WTC11 (cell line): ENCODE measurements at regions not wholly inside any gene's neighbourhood (a gene's known extent, or its start where the extent isn't known, plus 50 kb on each side); places are given as distances from the start of the nearest gene placed in this dataset.

Source experiments
- ATAC-seq: fragments of 200-7000 bp; cut with Tn5 transposase; 2 replicates; pipeline ENCODE4 v1.10.0; 2021; ENCODE audit warnings: mild to moderate bottlenecking, moderate library complexity
- CTCF ChIA-PET: fragments of 300-600 bp; sonication (Branson Sonifier 250); formaldehyde crosslinking; loops from one replicate; lab custom pipeline; 2021; ENCODE audit warnings: antibody characterized with exemption; lab: Charles Lee
- POLR2A ChIA-PET: fragments of 350-600 bp; sonication (Branson Sonifier 250); formaldehyde crosslinking; loops from one replicate; lab custom pipeline; 2021; ENCODE audit warnings: antibody characterized with exemption; lab: Charles Lee
- DNase-seq: peaks from one replicate; pipeline ENCODE4 v3.0.0; 2021; ENCODE audit warnings: low spot score
- H3K27ac Mint-ChIP-seq: 2 replicates; pipeline ENCODE4 v1.8.0; 2021; ENCODE audit warnings: mixed read lengths
- H3K27me3 Mint-ChIP-seq: 2 replicates; pipeline ENCODE4 v1.8.0; 2021; ENCODE audit warnings: low read depth, mild to moderate bottlenecking, moderate library complexity, mixed read lengths
- H3K36me3 Mint-ChIP-seq: 2 replicates; pipeline ENCODE4 v1.8.0; 2021; ENCODE audit warnings: mixed read lengths
- H3K4me1 Mint-ChIP-seq: 2 replicates; pipeline ENCODE4 v1.8.0; 2022; ENCODE audit warnings: mixed read lengths
- H3K4me3 Mint-ChIP-seq: 2 replicates; pipeline ENCODE4 v1.8.0; 2021; ENCODE audit warnings: mild to moderate bottlenecking, moderate library complexity, mixed read lengths
- H3K9me3 Mint-ChIP-seq: 2 replicates; pipeline ENCODE4 v1.8.0; 2021; ENCODE audit warnings: mixed read lengths
- ATF1 ChIP-seq: sonication (generic); formaldehyde crosslinking; IDR thresholded peaks from 2 replicates; pipeline ENCODE4 v1.8.1; 2023; ENCODE audit warnings: mild to moderate bottlenecking, moderate library complexity, missing genetic modification reagents
- CREM ChIP-seq: sonication (generic); formaldehyde crosslinking; IDR thresholded peaks from 2 replicates; pipeline ENCODE4 v1.8.1; 2022; ENCODE audit warnings: mild to moderate bottlenecking, missing genetic modification reagents, moderate library complexity
- EMX1 ChIP-seq: fragments of 250-450 bp; sonication (Bioruptor Pico); IDR thresholded peaks from 2 replicates; pipeline ENCODE4 v1.8.0; 2021; ENCODE audit warnings: mild to moderate bottlenecking
- FOXJ3 ChIP-seq: sonication (generic); formaldehyde crosslinking; IDR thresholded peaks from 2 replicates; pipeline ENCODE4 v1.9.0; 2021; ENCODE audit warnings: missing genetic modification reagents, mild to moderate bottlenecking, borderline replicate concordance
- FOXK1 ChIP-seq: sonication (generic); formaldehyde crosslinking; IDR thresholded peaks from 2 replicates; pipeline ENCODE4 v1.8.0; 2022; ENCODE audit warnings: mild to moderate bottlenecking, moderate library complexity, missing genetic modification reagents
- GRHL2 ChIP-seq: fragments of 250-450 bp; sonication (Bioruptor Pico); IDR thresholded peaks from 2 replicates; pipeline ENCODE4 v1.8.0; 2022; ENCODE audit warnings: mild to moderate bottlenecking, moderate library complexity; ENCODE audit not compliant: insufficient replicate concordance, severe bottlenecking
- IRF2 ChIP-seq: sonication (generic); formaldehyde crosslinking; IDR thresholded peaks from 2 replicates; pipeline ENCODE4 v1.8.0; 2022; ENCODE audit warnings: low read depth, missing genetic modification reagents, borderline replicate concordance
- JUN ChIP-seq: sonication (generic); formaldehyde crosslinking; IDR thresholded peaks from 2 replicates; pipeline ENCODE4 v1.8.0; 2023; ENCODE audit warnings: mild to moderate bottlenecking, missing genetic modification reagents
- NFATC4 ChIP-seq: fragments of 250-450 bp; sonication (Bioruptor Pico); IDR thresholded peaks from 2 replicates; pipeline ENCODE4 v1.9.0; 2021; ENCODE audit warnings: mild to moderate bottlenecking
- NFE2L1 ChIP-seq: sonication (generic); formaldehyde crosslinking; IDR thresholded peaks from 2 replicates; pipeline ENCODE4 v1.8.1; 2023; ENCODE audit warnings: missing genetic modification reagents
- SMAD3 ChIP-seq: sonication (generic); formaldehyde crosslinking; IDR thresholded peaks from 2 replicates; pipeline ENCODE4 v1.8.0; 2022; ENCODE audit warnings: missing genetic modification reagents, mild to moderate bottlenecking, borderline replicate concordance
- SMAD4 ChIP-seq: sonication (generic); formaldehyde crosslinking; IDR thresholded peaks from 2 replicates; pipeline ENCODE4 v1.8.0; 2022; ENCODE audit warnings: mild to moderate bottlenecking, missing genetic modification reagents
- SP1 ChIP-seq: sonication (generic); formaldehyde crosslinking; conservative IDR thresholded peaks from 2 replicates; pipeline ENCODE4 v1.8.1; 2022; ENCODE audit warnings: missing genetic modification reagents
- USF1 ChIP-seq: sonication (generic); formaldehyde crosslinking; IDR thresholded peaks from 2 replicates; pipeline ENCODE4 v1.8.0; 2022; ENCODE audit warnings: mild to moderate bottlenecking, missing genetic modification reagents
- ZNF232 ChIP-seq: sonication (generic); formaldehyde crosslinking; IDR thresholded peaks from 2 replicates; pipeline ENCODE4 v1.8.0; 2022; ENCODE audit warnings: mild to moderate bottlenecking, missing genetic modification reagents
- ZNF416 ChIP-seq: fragments of 250-450 bp; sonication (Bioruptor Pico); IDR thresholded peaks from 2 replicates; pipeline ENCODE4 v1.9.0; 2021; ENCODE audit warnings: mild to moderate bottlenecking, inconsistent platforms
- TF ChIP-seq, protein P1 (sequence below): fragments of 200-600 bp; IDR thresholded peaks from 2 replicates; pipeline ENCODE4 v1.8.0; 2022; ENCODE audit warnings: antibody characterized with exemption
- TF ChIP-seq, protein P2 (sequence below): sonication (generic); formaldehyde crosslinking; IDR thresholded peaks from 2 replicates; pipeline ENCODE4 v1.8.0; 2023; ENCODE audit warnings: missing genetic modification reagents, mild to moderate bottlenecking, borderline replicate concordance
- TF ChIP-seq, protein P3 (sequence below): sonication (generic); formaldehyde crosslinking; IDR thresholded peaks from 2 replicates; pipeline ENCODE4 v1.8.1; 2022; ENCODE audit warnings: mild to moderate bottlenecking, missing genetic modification reagents, moderate library complexity, borderline replicate concordance
- TF ChIP-seq, protein P4 (sequence below): fragments of 250-450 bp; sonication (Bioruptor Pico); IDR thresholded peaks from 2 replicates; pipeline ENCODE4 v2.1.2; 2022; ENCODE audit warnings: mild to moderate bottlenecking, moderate library complexity

DNA sequence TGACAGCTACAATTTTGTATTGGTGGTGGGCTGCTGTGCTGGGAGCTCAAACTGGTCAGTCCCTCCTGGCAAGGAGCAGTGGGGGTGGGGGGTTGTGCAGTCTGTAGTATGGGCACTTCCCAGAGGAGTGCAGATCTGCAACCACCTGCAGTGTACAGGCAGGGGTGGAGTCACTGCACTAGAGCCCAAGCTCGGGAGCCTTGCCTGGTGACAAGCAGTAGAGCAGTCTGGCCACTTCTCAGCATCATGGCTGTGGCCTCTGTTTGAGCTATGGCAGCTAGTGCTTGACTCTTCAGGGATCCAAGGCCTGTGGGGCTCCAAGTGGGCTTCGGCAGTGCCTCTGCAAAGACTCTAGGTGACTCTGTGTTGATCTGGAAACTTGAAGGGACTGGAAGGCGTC lies 585.1 kb upstream of the GRM3 start:
- POLR2A ChIA-PET: no interaction called here
- H3K9me3 Mint-ChIP-seq: peaks cover 24% of the 10 kb centered on the region
- H3K27me3 Mint-ChIP-seq: no peaks in the 10 kb centered on the region
- no peak for TF ChIP-seq SP1 (CRISPR knock-in tag)
- H3K4me3 Mint-ChIP-seq: no peak overlapping the region
- H3K4me1 Mint-ChIP-seq: no peaks in the 10 kb centered on the region
- H3K27ac Mint-ChIP-seq: no peak overlapping the region
- H3K36me3 Mint-ChIP-seq: no peaks in the 10 kb centered on the region
- CTCF ChIA-PET: no interaction called here
- peak; percentile 38; the same call in 1 of the 2 replicates for ATAC-seq
- DNase-seq: no peak

DNA sequence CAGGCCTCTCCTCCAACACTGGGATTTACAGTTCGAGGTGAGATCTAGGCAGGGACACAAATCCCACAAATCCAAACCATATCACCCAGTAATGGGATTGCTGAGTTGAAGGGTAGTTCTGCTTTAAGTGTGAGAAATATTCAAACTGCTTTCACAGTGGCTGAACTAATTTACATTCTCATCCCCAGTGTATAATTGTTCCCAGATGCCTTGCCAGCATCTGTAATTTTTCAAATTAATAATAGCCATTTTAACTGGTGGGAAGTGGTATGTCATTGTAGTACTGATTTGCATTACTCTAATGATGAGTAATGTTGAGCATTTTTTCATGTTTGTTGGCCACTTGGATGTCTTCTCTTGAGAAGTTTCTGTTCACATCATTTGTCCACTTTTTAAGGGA lies 592.8 kb upstream of the GRM3 start:
- TF ChIP-seq SMAD3 (CRISPR knock-in tag) (no peak), FOXK1 (no peak), CREM (CRISPR knock-in tag) (no peak), ATF1 (CRISPR knock-in tag) (no peak), EMX1 (CRISPR knock-in tag) (no peak), SMAD4 (CRISPR knock-in tag) (no peak), ZNF416 (CRISPR knock-in tag) (no peak), FOXJ3 (CRISPR knock-in tag) (no peak), USF1 (CRISPR knock-in tag) (no peak), IRF2 (no peak), NFATC4 (CRISPR knock-in tag) (no peak), GRHL2 (CRISPR knock-in tag) (no peak), JUN (CRISPR knock-in tag) (no peak), NFE2L1 (CRISPR knock-in tag) (no peak), ZNF232 (CRISPR knock-in tag) (no peak)
- TF ChIP-seq, protein P1, sequence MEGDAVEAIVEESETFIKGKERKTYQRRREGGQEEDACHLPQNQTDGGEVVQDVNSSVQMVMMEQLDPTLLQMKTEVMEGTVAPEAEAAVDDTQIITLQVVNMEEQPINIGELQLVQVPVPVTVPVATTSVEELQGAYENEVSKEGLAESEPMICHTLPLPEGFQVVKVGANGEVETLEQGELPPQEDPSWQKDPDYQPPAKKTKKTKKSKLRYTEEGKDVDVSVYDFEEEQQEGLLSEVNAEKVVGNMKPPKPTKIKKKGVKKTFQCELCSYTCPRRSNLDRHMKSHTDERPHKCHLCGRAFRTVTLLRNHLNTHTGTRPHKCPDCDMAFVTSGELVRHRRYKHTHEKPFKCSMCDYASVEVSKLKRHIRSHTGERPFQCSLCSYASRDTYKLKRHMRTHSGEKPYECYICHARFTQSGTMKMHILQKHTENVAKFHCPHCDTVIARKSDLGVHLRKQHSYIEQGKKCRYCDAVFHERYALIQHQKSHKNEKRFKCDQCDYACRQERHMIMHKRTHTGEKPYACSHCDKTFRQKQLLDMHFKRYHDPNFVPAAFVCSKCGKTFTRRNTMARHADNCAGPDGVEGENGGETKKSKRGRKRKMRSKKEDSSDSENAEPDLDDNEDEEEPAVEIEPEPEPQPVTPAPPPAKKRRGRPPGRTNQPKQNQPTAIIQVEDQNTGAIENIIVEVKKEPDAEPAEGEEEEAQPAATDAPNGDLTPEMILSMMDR: no peak
- TF ChIP-seq, protein P2, sequence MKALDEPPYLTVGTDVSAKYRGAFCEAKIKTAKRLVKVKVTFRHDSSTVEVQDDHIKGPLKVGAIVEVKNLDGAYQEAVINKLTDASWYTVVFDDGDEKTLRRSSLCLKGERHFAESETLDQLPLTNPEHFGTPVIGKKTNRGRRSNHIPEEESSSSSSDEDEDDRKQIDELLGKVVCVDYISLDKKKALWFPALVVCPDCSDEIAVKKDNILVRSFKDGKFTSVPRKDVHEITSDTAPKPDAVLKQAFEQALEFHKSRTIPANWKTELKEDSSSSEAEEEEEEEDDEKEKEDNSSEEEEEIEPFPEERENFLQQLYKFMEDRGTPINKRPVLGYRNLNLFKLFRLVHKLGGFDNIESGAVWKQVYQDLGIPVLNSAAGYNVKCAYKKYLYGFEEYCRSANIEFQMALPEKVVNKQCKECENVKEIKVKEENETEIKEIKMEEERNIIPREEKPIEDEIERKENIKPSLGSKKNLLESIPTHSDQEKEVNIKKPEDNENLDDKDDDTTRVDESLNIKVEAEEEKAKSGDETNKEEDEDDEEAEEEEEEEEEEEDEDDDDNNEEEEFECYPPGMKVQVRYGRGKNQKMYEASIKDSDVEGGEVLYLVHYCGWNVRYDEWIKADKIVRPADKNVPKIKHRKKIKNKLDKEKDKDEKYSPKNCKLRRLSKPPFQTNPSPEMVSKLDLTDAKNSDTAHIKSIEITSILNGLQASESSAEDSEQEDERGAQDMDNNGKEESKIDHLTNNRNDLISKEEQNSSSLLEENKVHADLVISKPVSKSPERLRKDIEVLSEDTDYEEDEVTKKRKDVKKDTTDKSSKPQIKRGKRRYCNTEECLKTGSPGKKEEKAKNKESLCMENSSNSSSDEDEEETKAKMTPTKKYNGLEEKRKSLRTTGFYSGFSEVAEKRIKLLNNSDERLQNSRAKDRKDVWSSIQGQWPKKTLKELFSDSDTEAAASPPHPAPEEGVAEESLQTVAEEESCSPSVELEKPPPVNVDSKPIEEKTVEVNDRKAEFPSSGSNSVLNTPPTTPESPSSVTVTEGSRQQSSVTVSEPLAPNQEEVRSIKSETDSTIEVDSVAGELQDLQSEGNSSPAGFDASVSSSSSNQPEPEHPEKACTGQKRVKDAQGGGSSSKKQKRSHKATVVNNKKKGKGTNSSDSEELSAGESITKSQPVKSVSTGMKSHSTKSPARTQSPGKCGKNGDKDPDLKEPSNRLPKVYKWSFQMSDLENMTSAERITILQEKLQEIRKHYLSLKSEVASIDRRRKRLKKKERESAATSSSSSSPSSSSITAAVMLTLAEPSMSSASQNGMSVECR (CRISPR knock-in tag): no peak
- TF ChIP-seq, protein P3, sequence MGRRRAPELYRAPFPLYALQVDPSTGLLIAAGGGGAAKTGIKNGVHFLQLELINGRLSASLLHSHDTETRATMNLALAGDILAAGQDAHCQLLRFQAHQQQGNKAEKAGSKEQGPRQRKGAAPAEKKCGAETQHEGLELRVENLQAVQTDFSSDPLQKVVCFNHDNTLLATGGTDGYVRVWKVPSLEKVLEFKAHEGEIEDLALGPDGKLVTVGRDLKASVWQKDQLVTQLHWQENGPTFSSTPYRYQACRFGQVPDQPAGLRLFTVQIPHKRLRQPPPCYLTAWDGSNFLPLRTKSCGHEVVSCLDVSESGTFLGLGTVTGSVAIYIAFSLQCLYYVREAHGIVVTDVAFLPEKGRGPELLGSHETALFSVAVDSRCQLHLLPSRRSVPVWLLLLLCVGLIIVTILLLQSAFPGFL (CRISPR knock-in tag): no peak
- TF ChIP-seq, protein P4, sequence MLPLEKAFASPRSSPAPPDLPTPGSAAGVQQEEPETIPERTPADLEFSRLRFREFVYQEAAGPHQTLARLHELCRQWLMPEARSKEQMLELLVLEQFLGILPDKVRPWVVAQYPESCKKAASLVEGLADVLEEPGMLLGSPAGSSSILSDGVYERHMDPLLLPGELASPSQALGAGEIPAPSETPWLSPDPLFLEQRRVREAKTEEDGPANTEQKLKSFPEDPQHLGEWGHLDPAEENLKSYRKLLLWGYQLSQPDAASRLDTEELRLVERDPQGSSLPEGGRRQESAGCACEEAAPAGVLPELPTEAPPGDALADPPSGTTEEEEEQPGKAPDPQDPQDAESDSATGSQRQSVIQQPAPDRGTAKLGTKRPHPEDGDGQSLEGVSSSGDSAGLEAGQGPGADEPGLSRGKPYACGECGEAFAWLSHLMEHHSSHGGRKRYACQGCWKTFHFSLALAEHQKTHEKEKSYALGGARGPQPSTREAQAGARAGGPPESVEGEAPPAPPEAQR (CRISPR knock-in tag): no peak
- ATAC-seq: no peak
- Mint-ChIP-seq H3K4me1 (no peaks in the 10 kb centered on the region), H3K27me3 (no peaks in the 10 kb centered on the region), H3K27ac (no peak overlapping the region), H3K9me3 (no peaks in the 10 kb centered on the region), H3K4me3 (no peak overlapping the region), H3K36me3 (no peaks in the 10 kb centered on the region)
- ChIA-PET POLR2A (no interaction called here), CTCF (no interaction called here)
- no peak for DNase-seq
